CD14-positive monocyte (primary cell): ENCODE measurements at regions not wholly inside any gene's neighbourhood (a gene's known extent, or its start where the extent isn't known, plus 50 kb on each side); places are given as distances from the start of the nearest gene placed in this dataset.

Source experiments
- DNase-seq, 3 donors: peaks; one replicate each; pipeline ENCODE4 v3.0.0-alpha.2; 2011 to 2022
- H2AFZ ChIP-seq: 2 replicates; pipeline ENCODE4 v1.6.0; 2012; ENCODE audit warnings: mild to moderate bottlenecking, low read depth, low read length, inconsistent platforms; ENCODE audit not compliant: insufficient read depth, poor library complexity, severe bottlenecking
- H3K27ac ChIP-seq, 2 donors: 1 replicate in 1 of 2; 2 replicates in 1 of 2; pipeline ENCODE4 v1.5.1; 2012 to 2013; ENCODE audit warnings: low read length in 2 of 2, control low read depth in 1 of 2, inconsistent platforms in 1 of 2, low read depth in 1 of 2, mild to moderate bottlenecking in 1 of 2
- H3K27me3 ChIP-seq, 2 donors: one replicate each; pipeline versions ENCODE4 v1.6.0 to v1.6.1; 2011 to 2013; ENCODE audit warnings: low read length in 2 of 2; ENCODE audit not compliant: control insufficient read depth in 2 of 2, insufficient read depth in 2 of 2
- H3K36me3 ChIP-seq, 2 donors: replicated peaks in 1 of 2; 1 replicate in 1 of 2; 2 replicates in 1 of 2; pipeline versions ENCODE4 v1.5.1 to v1.6.1; 2012 to 2013; ENCODE audit warnings: low read length in 2 of 2, control low read depth in 1 of 2, inconsistent platforms in 1 of 2, mild to moderate bottlenecking in 1 of 2; ENCODE audit not compliant: insufficient read depth in 2 of 2, control insufficient read depth in 1 of 2
- H3K4me1 ChIP-seq, 2 donors: 1 replicate in 1 of 2; 2 replicates in 1 of 2; pipeline versions ENCODE4 v1.5.1 to v1.6.1; 2012 to 2013; ENCODE audit warnings: low read length in 2 of 2, control low read depth in 1 of 2, inconsistent platforms in 1 of 2, mild to moderate bottlenecking in 1 of 2, moderate library complexity in 1 of 2; ENCODE audit not compliant: insufficient read depth in 2 of 2, control insufficient read depth in 1 of 2
- H3K4me2 ChIP-seq: replicated peaks from 2 replicates; pipeline ENCODE3; 2012; ENCODE audit warnings: low read length, moderate library complexity, mild to moderate bottlenecking; ENCODE audit not compliant: poor library complexity, severe bottlenecking; ENCODE audit errors: extremely low read depth
- H3K4me3 ChIP-seq, 3 experiments: fragments of 200-600 bp in 1 of 3; sonication (generic) in 1 of 3; replicated peaks in 1 of 3; 1 replicate in 2 of 3; 2 replicates in 1 of 3; pipeline ENCODE4 v1.5.1; 2011 to 2013; ENCODE audit warnings: low read length in 3 of 3, mild to moderate bottlenecking in 3 of 3, control low read depth in 2 of 3, low read depth in 2 of 3, inconsistent platforms in 1 of 3, moderate library complexity in 1 of 3
- H3K79me2 ChIP-seq: 2 replicates; pipeline ENCODE4 v1.6.0; 2012; ENCODE audit warnings: mild to moderate bottlenecking, control low read depth, inconsistent platforms, low read length, moderate library complexity; ENCODE audit not compliant: insufficient read depth
- H3K9ac ChIP-seq: 2 replicates; pipeline ENCODE4 v1.6.0; 2017; ENCODE audit warnings: low read length, mild to moderate bottlenecking; ENCODE audit not compliant: insufficient read depth, poor library complexity, severe bottlenecking
- H3K9me3 ChIP-seq, 2 donors: replicated peaks in 1 of 2; 1 replicate in 1 of 2; 2 replicates in 1 of 2; pipeline versions ENCODE4 v1.5.1 to v1.6.1; 2012 to 2013; ENCODE audit warnings: low read length in 2 of 2, control low read depth in 1 of 2; ENCODE audit not compliant: control insufficient read depth in 1 of 2, insufficient read depth in 1 of 2
- H4K20me1 ChIP-seq: 2 replicates; pipeline ENCODE4 v1.6.0; 2012; ENCODE audit warnings: mild to moderate bottlenecking, low read length, control low read depth, moderate library complexity; ENCODE audit not compliant: insufficient read depth
- H3K27ac Mint-ChIP-seq, 7 donors: one replicate each; pipeline ENCODE4 v1.8.0; 2020; ENCODE audit warnings: mild to moderate bottlenecking in 7 of 7, mixed read lengths in 7 of 7, moderate library complexity in 6 of 7, inconsistent platforms in 2 of 7
- H3K27me3 Mint-ChIP-seq, 3 donors: one replicate each; pipeline ENCODE4 v1.8.0; 2021 to 2022; ENCODE audit warnings: low read depth in 3 of 3, mild to moderate bottlenecking in 3 of 3, mixed read lengths in 3 of 3, moderate library complexity in 3 of 3, inconsistent platforms in 1 of 3
- H3K36me3 Mint-ChIP-seq, 2 donors: one replicate each; pipeline ENCODE4 v1.8.0; 2020; ENCODE audit warnings: mixed read lengths in 2 of 2, inconsistent platforms in 1 of 2, mild to moderate bottlenecking in 1 of 2
- H3K4me1 Mint-ChIP-seq: one replicate; pipeline ENCODE4 v1.8.0; 2020; ENCODE audit warnings: mild to moderate bottlenecking, mixed read lengths
- H3K4me3 Mint-ChIP-seq, 2 donors: one replicate each; pipeline ENCODE4 v1.8.0; 2020; ENCODE audit warnings: mild to moderate bottlenecking in 2 of 2, mixed read lengths in 2 of 2, moderate library complexity in 1 of 2
- H3K9me3 Mint-ChIP-seq, 7 donors: one replicate each; pipeline ENCODE4 v1.8.0; 2020 to 2022; ENCODE audit warnings: mixed read lengths in 7 of 7, mild to moderate bottlenecking in 6 of 7, moderate library complexity in 6 of 7, inconsistent platforms in 2 of 7
- CTCF ChIP-seq: fragments of 200-600 bp; IDR thresholded peaks from one replicate; pipeline ENCODE4 v1.8.0; 2022; ENCODE audit warnings: antibody characterized with exemption, mild to moderate bottlenecking
- WGBS: methylation state at CpG from one replicate; pipeline ENCODE4 v1.1.5; 2013; ENCODE audit warnings: missing lambda C conversion rate; ENCODE audit not compliant: insufficient coverage; 5-methylcytosine and 5-hydroxymethylcytosine counted together
- intact Hi-C, 2 donors: fragments of 100-400 bp; cut with micrococcal nuclease; formaldehyde crosslinking; loops; one replicate each; pipeline versions ENCODE4 v1.15.0 to v1.15.1; 2023

GRCh38 chr21:17414766-17415165, 98.1 kb upstream of the CXADR start:
- Mint-ChIP-seq H3K9me3 (peaks cover 0 to 7% (median 2%) of the 10 kb centered on the region in 7 donors), H3K4me3 (no peak overlapping the region), H3K27me3 (peaks cover 0 to 1% (median 1%) of the 10 kb centered on the region in 3 donors), H3K36me3 (no peaks in the 10 kb centered on the region), H3K27ac (no peak overlapping the region), H3K4me1 (no peaks in the 10 kb centered on the region)
- Histone ChIP-seq H3K4me2 (no peak overlapping the region), H3K9ac (no peak overlapping the region), H3K9me3 (no peaks in the 10 kb centered on the region), H3K4me1 (no peaks in the 10 kb centered on the region), H3K27ac (no peak overlapping the region), H2AFZ (no peak overlapping the region), H4K20me1 (no peaks in the 10 kb centered on the region), H3K36me3 (no peaks in the 10 kb centered on the region), H3K79me2 (no peaks in the 10 kb centered on the region), H3K4me3 (no peak overlapping the region), H3K27me3 (no peaks in the 10 kb centered on the region)
- no peak for TF ChIP-seq CTCF
- WGBS, result 20% methylated on average over 1 of the region's 1 CpG
- no peak for DNase-seq
- intact Hi-C loops, result no loop called here

GRCh38 chr21:17416139-17416538, 96.7 kb upstream of the CXADR start:
- DNase-seq, result no peak
- intact Hi-C loops, result no loop called here
- no peak overlapping the region for H2AFZ ChIP-seq
- H3K27me3 ChIP-seq, result no peaks in the 10 kb centered on the region
- no peaks in the 10 kb centered on the region for H3K36me3 ChIP-seq
- no peak overlapping the region for H3K4me3 ChIP-seq
- Mint-ChIP-seq H3K9me3 (peaks cover 0 to 5% (median 2%) of the 10 kb centered on the region in 7 donors), H3K27ac (no peak overlapping the region), H3K4me1 (no peaks in the 10 kb centered on the region), H3K4me3 (no peak overlapping the region), H3K36me3 (no peaks in the 10 kb centered on the region), H3K27me3 (peaks cover 0 to 1% (median 1%) of the 10 kb centered on the region in 3 donors)
- no CpG with 5 or more reads among the region's 2 CpGs for WGBS
- no peak overlapping the region for H3K27ac ChIP-seq
- no peaks in the 10 kb centered on the region for H3K9me3 ChIP-seq
- H3K4me1 ChIP-seq, result no peaks in the 10 kb centered on the region
- no peaks in the 10 kb centered on the region for H4K20me1 ChIP-seq
- H3K9ac ChIP-seq, result no peak overlapping the region
- TF ChIP-seq CTCF, result no peak
- no peaks in the 10 kb centered on the region for H3K79me2 ChIP-seq
- H3K4me2 ChIP-seq, result no peak overlapping the region
